Lung microvascular endothelial cell (primary cell): ENCODE measurements at regions not wholly inside any gene's neighbourhood (a gene's known extent, or its start where the extent isn't known, plus 50 kb on each side); places are given as distances from the start of the nearest gene placed in this dataset.
"Not testable (repeated sequence)": the region's sequence is repeated elsewhere in the genome, so short reads cannot be mapped to it uniquely, and the experiment has no call there.

Experiments used
- DNase-seq, 2 donors: peaks; one replicate each; pipeline versions ENCODE4 v3.0.0 to v3.0.0-alpha.2; 2010; ENCODE audit warnings: low read depth in 2 of 2

DNA sequence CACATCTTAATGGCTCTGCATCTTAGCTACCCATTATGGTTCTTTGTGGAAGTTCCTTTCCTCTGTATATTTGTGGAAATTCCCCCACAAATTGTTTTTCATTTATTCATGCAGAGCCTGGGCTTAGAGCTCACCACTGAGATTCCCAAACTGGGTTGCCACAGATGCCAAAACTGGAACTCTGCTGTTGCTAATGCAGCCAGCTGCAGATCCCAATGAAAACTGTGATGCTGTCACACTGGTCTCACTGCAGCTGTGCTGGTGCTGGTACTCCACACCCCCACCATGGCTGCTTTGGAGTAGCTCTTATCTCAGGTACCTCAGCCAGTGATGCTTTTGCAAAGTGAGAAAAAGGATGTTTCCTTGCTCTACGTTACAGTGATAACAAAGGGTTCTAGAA, 87.7 kb downstream of the DCK start:
- DNase-seq: no peak

DNA sequence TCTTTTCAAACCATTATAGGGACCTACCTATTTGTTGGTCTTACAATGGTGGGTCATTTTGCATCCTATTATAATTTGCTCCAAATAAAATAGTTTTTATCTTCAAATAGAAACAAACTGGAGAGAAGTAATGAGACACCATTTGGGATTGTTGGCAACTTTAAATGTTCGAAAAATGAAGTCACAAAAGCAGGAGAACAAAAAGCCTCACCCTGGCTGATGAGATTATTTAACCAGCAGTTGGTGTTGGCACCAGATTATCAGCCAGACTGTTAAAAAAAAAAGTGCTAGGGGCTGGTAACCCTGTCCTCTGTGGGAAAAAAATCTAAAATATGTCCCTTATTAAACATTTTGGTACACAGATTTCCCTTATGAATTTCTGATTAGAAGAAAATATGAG, 100.3 kb downstream of the DCK start:
- DNase-seq: no peak

DNA sequence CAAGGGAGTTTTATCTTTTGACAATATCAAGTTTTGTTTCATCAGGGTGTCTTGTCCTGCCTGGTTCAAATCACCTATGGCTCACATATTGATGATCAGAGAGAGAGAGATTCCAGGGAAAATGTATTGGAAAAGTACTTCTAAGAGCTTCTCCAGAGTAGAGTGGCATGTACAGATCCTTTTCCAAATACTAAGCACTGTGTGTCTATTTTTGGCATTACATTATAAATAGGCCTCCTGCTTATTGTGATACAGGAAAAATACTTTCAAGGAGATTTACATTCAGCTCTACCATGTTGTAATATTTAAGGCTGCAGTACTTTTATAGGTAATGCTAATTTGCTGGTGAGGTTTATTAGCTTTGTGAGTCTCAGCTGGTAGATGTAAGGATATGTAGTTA, 100.8 kb downstream of the DCK start:
- DNase-seq: no peak

DNA sequence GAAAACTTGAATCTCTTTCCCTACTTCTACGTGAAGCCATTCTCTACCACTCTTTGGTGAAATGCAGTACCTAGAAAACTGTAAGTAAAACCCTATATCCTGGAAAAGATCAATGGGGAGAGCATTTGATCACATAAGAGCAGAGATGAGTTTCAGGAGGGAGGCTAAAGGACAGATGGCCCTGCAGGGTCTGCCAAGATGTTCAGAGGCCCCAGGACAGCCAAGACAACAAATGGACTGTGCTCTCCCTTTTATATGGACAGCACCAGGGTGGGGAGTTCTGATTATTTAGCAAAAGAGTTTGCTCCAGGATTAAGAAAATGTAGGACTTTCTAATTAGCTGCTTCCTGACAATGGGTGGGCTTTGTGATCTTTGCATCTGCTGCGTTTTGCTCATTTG, 101.7 kb downstream of the DCK start:
- no peak for DNase-seq

DNA sequence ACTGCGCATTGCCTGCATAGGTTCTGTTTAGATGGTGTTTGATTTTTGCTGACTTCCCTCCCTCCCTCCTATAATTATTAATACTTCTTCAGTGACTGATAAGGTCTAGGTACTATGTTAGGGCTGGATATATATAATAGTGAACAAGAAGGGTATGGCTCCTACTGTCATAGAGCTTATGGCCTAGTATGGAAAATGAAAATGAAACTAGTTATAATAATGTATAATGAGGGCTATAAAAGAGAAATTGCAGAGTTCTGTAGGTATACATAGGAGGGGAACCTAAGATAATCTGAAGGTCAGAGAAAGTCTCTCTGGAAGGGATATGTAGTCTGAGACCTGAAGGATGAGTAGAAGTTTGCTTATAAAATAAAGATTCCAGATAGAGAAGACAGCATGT, 102.1 kb downstream of the DCK start:
- DNase-seq: no peak

DNA sequence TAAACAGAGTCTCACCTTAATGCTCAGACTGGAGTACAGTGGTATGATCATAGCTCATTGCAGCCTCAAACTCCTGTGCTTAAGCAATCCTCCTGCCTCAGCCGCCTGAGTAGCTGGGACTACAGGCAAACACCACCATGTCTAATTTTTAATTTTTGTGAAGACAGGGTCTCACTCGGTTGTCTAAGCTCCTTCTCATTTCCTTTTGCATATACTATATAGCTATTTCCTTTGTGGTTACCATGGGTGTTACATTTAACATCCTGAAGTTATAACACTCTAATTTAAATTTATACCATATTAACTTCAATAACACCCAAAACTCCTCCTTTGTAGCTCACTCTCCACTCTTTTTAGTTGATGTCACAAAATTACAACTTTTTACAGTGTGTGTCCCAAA, 114.3 kb downstream of the DCK start:
- no peak for DNase-seq

DNA sequence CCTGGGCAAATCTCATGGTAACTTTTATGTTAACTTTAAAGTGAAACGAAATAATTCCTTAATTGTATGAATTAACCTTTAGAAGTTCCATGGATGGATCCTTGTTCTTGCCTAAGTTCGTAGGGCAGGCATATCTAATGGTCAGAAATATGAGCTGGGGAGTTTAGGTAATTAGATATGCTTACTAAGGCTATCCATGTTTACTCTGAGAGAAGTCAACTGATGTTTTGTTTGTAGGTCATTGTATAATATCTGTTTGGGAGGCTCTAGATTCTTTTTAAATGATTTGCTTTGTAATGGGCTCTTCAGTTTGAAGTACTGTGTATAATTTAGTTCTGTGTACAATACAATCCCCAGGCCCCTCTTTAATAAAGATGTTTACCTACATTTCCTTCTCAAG, 117.0 kb downstream of the DCK start:
- no peak for DNase-seq

DNA sequence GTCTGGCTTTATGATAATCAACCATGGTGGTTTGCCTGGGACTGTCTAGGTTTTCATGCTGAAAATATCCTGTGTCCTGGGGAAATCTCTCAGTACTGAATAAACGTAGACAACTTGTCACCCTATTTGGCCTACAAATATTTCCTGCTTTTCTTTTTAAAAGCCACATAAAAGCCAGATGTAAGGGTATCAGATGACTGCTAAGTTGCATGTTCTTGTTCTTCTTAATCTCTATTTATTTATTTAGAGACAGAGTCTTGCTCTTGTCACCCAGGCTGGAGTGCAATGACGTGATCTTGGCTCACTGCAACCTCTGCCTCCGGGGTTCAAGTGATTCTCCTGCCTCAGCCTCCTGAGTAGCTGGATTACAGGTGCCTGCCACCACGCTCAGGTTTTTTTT, 117.7 kb downstream of the DCK start:
- DNase-seq: not testable (repeated sequence)

DNA sequence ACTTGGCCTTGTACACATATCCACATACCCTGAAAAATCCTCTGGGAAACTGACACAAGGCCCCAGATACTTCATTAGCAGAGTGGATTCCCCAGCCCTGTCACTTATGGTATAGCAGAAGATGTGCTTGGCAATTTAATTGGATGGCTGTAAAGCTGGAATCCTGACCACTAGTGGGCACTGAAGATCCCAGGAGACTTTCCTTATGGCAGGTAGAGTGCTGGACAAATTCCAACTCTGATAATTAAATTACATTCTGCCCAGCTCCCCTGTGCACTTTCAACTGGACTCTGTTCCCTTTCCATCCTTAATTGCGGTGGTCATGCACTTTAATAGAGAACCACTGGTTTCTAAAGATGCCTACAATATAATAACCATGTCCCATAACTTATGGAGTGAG, 119.8 kb downstream of the DCK start:
- no peak for DNase-seq

DNA sequence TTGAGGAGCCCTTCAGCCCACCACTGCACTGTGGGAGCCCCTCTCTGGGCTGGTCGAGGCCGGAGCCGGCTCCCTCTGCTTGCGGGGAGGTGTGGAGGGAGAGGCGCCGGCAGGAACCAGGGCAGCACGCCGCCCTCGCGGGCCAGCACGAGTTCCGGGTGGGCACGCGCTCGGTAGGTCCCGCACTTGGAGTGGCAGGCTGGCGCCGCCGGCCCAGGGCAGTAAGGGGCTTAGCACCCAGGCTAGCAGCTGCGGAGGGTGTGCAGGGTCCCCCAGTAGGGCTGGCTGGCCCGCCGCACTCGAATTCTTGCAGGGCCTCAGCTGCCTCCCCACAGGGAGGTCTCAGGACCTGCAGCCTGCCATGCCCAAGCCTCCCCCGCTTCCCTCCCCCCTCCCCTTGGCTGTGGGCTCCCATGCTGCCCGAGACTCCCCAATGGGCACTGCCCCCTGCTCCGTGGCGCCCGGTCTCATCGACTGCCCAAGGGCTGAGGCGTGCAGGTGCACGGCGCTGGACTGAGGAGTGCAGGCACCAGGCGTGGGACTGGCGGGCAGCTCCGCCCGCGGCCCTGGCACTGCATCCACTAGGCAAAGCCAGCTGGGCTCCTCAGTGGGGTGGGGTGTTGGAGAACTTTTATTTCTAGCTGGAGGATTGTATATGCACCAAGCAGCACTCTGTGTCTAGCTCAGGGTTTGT, 127.5 kb downstream of the DCK start:
- DNase-seq: no peak

DNA sequence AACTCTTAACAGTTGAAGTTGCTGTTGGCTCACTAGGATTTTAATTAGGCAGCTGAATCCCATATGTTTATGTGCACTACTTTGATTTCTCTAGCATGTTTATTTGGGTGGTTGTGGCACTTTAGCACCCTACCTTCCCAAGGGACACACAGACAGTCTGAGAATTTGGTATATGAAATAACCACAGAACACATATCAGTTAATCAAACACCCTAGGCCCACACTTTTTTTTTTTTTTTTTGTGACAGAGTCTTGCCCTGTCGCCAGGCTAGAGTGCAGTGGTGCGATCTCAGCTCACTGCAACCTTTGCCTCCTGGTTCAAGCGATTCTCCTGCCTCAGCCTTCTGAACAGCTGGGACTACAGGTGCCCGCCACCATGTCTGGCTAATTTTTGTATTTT, 130.5 kb downstream of the DCK start:
- no peak for DNase-seq

DNA sequence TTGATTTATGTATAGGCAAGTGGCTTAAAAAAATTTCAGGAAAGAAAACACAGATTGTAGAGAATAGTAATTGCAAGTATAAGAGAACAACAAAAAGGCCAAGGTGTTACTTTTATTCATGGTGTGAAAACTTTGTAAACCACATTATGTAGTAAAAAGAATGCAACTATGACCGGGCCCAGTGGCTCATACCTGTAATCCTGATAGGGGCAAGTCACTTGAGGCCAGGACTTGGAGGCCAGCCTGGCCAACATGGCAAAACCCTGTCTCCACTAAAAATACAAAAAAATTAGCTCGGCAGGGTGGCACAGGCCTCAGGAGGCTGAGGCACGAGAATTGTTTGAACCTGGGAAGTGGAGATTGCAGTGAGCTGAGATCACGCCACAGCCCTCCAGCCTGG, 131.7 kb downstream of the DCK start:
- DNase-seq: no peak

DNA sequence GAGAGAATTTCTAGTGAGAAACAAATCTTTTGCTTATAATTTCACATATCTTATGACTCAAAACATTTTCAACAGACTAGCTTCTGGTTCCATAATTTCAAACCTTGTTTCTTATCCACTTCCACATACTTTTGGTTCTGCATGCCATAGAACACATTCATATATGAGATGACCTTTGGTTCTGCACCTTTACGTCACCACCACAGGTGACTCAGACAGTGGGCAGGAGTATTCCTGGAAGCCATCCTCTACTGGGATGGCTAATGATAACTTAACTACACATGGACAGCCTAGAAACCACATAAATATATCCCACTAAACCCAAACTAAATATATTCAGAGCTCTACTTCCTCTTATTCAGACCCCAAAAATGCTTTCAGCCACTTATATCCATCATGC, 133.3 kb downstream of the DCK start:
- DNase-seq: no peak

DNA sequence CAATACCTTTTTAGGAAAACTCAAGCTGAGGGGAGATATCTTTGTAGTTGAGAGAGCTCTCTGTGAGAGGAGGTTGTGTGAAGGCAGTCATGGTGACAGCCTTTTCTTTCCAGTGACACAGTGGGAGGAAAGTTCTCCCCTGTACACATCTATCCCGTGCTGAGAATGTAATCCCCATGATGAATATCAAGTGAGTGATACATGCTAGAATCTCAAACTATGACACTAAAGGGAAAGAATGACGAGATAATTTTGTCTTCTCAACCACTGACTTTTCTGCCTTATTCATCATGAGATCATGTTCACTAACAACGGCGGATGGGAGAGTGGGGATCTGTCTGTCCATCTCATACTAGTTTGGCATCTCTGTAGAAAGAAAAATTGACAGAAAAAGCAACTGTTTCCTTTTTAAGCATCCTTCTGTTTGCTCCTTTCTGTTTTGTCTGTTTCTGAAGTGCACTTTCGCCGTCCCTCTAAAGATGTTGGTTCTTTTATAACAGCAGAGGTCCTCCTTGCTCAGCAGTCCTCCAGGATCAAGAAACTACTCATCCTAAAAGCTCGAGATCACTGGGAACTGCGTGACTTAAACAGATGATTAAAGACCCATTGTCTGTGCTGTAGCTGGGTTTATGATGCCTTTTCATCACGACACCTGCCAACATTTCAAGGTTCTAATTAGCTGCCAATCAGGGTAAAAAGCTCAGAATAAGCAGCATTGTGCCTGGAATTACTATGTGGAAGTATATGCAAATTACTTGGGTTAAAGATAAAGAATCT, 137.6 kb downstream of the DCK start:
- no peak for DNase-seq

DNA sequence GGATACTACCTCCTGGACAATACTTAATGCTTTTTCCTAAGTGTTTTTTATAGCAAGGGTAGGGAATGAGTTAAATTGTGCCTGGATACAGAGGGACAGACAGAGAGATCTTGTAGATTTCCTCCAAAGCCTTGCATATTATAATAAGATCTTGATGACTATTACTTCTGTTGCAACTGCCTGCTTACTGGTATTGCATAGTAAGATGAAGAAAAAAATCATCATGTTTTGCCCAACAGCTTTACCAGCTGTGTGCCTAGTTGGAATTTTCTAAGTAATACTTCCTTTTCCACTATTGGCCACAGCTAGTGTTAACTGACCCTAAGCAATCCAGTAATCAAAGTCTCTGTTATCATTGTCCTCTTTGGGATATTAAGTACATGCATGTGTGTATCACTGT, 139.0 kb downstream of the DCK start:
- no peak for DNase-seq

DNA sequence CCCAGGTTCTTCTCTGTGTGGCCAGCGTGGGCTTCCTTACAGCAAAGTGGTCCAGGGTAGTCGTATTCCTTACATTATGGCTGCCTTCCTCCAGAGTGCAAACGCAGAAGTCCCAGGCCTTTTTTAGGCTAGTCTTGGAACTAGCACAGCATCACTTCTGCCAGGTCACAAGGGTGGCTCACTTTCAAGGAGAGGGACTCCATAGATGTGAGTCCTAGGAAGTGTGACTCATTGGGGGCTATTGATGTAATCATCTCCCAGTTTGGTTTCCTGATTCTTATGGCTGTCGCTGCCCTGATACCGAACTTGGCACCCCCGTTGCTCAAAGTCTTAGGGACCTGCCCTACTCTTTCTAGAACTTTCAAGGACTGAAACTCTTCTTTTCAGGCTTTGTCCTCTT, 140.0 kb downstream of the DCK start:
- DNase-seq: no peak

DNA sequence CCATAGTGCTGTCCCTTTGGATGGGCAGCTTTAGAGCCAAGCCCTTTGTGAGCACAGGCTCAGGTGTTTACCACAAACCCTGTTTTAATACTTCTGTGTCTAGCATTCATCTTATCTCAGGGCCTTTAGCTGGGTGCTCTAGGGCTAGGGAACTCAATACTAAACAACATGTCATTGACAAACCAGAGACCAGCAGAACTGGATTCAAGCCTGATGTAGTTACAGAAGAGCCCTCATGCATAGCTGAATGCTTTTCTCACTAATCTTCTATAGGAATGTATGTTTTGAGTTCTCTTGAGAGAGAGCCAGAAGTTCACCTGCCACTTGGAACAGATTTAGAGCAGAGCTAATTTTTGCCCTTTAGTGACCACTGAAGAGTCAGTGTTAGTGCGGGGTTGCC, 142.6 kb downstream of the DCK start:
- DNase-seq: no peak

DNA sequence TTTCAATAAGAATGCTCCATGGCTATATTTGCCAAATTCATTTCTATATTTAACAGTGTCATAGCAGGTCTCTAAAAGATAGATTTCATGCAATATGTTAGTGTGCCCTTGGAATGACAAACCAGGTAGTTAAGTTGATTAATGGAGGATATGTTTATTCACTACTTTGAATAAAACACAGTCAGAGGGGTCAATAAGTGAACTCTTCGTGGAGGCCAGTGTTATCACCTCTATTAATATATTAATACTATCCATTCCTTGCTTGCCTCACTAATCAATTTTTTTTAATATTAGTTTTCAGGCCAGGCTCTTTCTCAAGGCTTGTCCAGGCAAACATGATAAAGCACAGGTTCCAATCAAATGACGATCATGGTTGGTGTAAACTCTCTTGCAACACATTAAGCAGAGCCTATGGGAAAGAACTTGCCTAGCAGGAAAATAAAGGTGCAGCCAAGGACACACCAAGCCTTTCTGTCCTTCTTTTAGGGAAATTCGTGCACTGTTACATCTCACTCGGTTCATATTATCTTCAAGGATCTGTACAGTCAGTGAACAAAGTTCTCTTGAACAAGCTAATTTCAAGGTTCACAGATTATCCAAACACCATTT, 144.7 kb downstream of the DCK start:
- no peak for DNase-seq

DNA sequence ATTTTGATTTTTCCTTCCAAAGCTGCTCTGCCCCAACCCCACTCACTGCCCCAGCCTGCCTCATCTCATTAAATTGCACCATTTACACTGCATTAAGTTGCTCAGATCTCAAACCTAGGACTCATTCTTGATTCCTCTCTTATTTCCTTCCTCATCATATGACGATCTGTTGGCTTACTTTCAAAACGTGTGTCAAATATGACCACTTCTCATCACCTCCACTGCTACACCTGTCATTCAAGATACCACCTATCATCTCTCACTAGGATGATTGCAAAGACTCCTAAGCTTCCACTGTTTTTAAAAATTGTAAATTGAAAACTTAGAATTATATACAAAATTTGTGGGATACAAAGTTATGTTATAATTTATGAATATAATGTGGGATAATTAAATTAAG, 147.1 kb downstream of the DCK start:
- DNase-seq: no peak

DNA sequence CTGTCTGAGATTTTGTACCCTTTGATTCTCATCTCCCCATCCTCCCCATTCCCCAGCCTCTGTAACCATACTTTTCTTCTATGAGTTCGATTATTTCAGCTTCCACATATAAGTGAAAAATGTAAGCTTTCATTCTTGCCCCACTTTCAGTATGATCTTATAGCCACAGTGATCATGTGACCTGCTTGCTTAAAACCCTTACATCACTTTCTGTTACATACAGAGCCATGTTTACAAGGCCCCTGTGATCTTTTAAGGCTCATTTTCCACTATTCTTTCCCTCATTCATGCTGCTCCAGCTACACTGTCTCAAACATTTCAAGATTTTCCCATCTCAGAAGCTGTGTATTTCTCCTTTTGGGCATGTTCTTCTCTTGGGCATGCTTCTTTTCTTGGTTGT, 147.7 kb downstream of the DCK start:
- DNase-seq: no peak

DNA sequence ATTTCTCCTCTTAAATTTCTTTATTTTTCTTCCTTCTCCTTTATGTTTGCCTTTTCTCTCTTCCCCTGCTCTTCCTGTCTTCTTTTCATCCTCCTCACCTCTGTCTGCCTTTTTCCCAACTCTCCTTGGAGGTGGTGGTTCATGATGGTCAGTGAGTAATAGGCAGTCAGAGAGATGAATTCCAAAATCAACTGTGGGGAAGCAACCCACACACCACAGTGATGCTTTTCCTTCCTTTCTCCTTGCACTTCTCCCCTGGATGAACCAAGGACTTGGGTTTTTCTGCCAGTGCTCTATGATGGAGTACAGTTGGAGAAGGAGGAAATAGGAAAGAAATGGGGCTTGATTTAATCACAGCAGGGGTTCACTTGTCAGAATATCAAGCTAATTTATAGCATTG, 153.8 kb downstream of the DCK start:
- no peak for DNase-seq

DNA sequence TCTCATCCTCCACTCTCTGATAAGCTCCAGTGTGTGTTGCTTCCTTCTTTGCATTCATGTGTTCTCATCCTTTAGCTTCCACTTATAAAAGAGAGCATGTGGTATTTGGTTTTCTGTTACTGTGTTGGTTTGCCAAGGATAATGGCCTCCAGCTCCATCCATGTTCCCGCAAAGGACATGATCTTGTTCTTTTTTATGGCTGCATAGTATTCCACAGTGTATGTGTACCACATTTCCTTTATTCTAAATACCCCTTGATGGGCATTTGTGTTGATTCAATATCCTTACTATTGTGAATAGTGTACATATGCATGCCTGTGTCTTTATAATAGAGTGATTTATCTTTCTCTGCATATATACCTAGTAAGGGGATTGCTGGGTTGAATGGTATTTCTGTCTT, 155.1 kb downstream of the DCK start:
- DNase-seq: no peak

DNA sequence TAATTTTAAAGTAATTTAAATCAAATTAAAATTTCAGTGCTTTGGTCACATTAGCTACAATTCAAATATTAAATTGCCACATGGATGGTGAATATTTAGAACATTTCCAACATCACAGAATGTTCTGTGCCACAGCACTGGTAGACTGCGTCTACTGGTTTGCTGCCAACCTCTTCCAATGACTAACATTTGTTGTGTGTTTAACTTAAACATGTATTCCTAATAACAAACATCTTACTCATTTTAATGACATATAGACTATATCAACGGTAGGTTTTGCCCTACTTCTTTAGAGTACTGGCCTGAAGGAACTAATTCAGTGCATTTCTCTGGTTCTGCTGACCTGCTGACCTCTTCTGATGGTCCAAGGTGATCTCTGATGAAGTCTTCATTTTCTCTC, 157.6 kb downstream of the DCK start:
- no peak for DNase-seq
